Activated T-helper 1 cell treated with Interleukin-2 at 50 U/mL for 16 hours (primary cell): ENCODE measurements at regions not wholly inside any gene's neighbourhood (a gene's known extent, or its start where the extent isn't known, plus 50 kb on each side); places are given as distances from the start of the nearest gene placed in this dataset.

Experiments used
- DNase-seq: peaks from one replicate; pipeline ENCODE4 v3.0.0-alpha.2; 2020; ENCODE audit warnings: low read depth

GRCh38 chr2:42854207-42854818, 61.9 kb upstream of the HAAO start:
- DNase-seq = no peak

- DNase-seq = no peak
These were observed 61.3 kb upstream of the HAAO start for GRCh38 chr2:42853549-42854206.

- no peak for DNase-seq
These were observed 60.4 kb upstream of the HAAO start for GRCh38 chr2:42852798-42853197.

- DNase-seq = no peak
These were observed 59.4 kb upstream of the HAAO start for GRCh38 chr2:42851740-42852250.

- DNase-seq = no peak
These were observed 58.8 kb upstream of the HAAO start for GRCh38 chr2:42851186-42851585.

- DNase-seq = no peak
These were observed 57.8 kb upstream of the HAAO start for GRCh38 chr2:42850016-42850805.

- DNase-seq = no peak
These were observed 56.9 kb upstream of the HAAO start for GRCh38 chr2:42849311-42849710.

- no peak for DNase-seq
These were observed 56.4 kb upstream of the HAAO start for GRCh38 chr2:42848726-42849290.

GRCh38 chr2:42848265-42848664, 55.9 kb upstream of the HAAO start:
- DNase-seq = no peak

- no peak for DNase-seq
These were observed 55.3 kb upstream of the HAAO start for GRCh38 chr2:42847596-42848151.

- DNase-seq = no peak
These were observed 54.7 kb upstream of the HAAO start for GRCh38 chr2:42846932-42847595.

GRCh38 chr2:42846026-42846425, 53.6 kb upstream of the HAAO start:
- no peak for DNase-seq

- no peak for DNase-seq
These were observed 52.8 kb upstream of the HAAO start for GRCh38 chr2:42844901-42845821.

GRCh38 chr2:42844366-42844765, 52.0 kb upstream of the HAAO start:
- no peak for DNase-seq

- no peak for DNase-seq
These were observed 51.2 kb upstream of the HAAO start for GRCh38 chr2:42843611-42844010.

GRCh38 chr2:42843131-42843530, 50.7 kb upstream of the HAAO start:
- no peak for DNase-seq

- DNase-seq = no peak
These were observed 50.1 kb upstream of the HAAO start for GRCh38 chr2:42842466-42842865.
